Anterior cingulate cortex (tissue), 58 donors: ENCODE measurements at regions not wholly inside any gene's neighbourhood (a gene's known extent, or its start where the extent isn't known, plus 50 kb on each side); places are given as distances from the start of the nearest gene placed in this dataset.
A peak's percentile ranks its signal among the peaks of the same experiment; 100 is the strongest.

Experiments used
- DNase-seq, 58 donors: peaks; one replicate each; lab custom pipeline; 2025; lab: John Stamatoyannopoulos, UW

GRCh38 chr7:153504288-153505075, 547.7 kb upstream of the DPP6 start:
- DNase-seq = no peak

- no peak for DNase-seq
Measured at GRCh38 chr7:153507885-153508284, 544.3 kb upstream of the DPP6 start.

GRCh38 chr7:153509768-153510167, 542.4 kb upstream of the DPP6 start:
- no peak for DNase-seq

- no peak for DNase-seq
Measured at GRCh38 chr7:153510674-153511073, 541.5 kb upstream of the DPP6 start.

- no peak for DNase-seq
Measured at GRCh38 chr7:153514032-153514431, 538.2 kb upstream of the DPP6 start.

- DNase-seq = no peak
Measured at GRCh38 chr7:153515359-153515758, 536.8 kb upstream of the DPP6 start.

GRCh38 chr7:153518201-153518984, 533.8 kb upstream of the DPP6 start:
- no peak for DNase-seq

- no peak for DNase-seq
Measured at GRCh38 chr7:153521370-153521769, 530.8 kb upstream of the DPP6 start.

GRCh38 chr7:153522261-153522660, 529.9 kb upstream of the DPP6 start:
- no peak for DNase-seq

GRCh38 chr7:153523320-153524015, 528.7 kb upstream of the DPP6 start:
- peak in 52 of 58 donors; percentile 4 to 86 (median 52) for DNase-seq

- peak in 51 of 58 donors; percentile 11 to 93 (median 62) for DNase-seq
Measured at GRCh38 chr7:153524070-153524601, 528.1 kb upstream of the DPP6 start.

GRCh38 chr7:153529100-153529499, 523.1 kb upstream of the DPP6 start:
- DNase-seq = no peak

- no peak for DNase-seq
Measured at GRCh38 chr7:153529651-153530165, 522.5 kb upstream of the DPP6 start.

GRCh38 chr7:153530441-153530840, 521.8 kb upstream of the DPP6 start:
- no peak for DNase-seq

GRCh38 chr7:153532326-153532725, 519.9 kb upstream of the DPP6 start:
- no peak for DNase-seq

- DNase-seq = no peak
Measured at GRCh38 chr7:153537271-153537670, 514.9 kb upstream of the DPP6 start.

GRCh38 chr7:153541903-153542302, 510.3 kb upstream of the DPP6 start:
- DNase-seq = no peak

GRCh38 chr7:153543232-153543631, 509.0 kb upstream of the DPP6 start:
- DNase-seq = no peak

GRCh38 chr7:153550173-153550572, 502.0 kb upstream of the DPP6 start:
- no peak for DNase-seq

- no peak for DNase-seq
Measured at GRCh38 chr7:153564391-153564790, 487.8 kb upstream of the DPP6 start.

GRCh38 chr7:153566324-153566723, 485.9 kb upstream of the DPP6 start:
- no peak for DNase-seq
